ENCODE measurements at regions not wholly inside any gene's neighbourhood (a gene's known extent, or its start where the extent isn't known, plus 50 kb on each side); places are given as distances from the start of the nearest gene placed in this dataset.

DNA sequence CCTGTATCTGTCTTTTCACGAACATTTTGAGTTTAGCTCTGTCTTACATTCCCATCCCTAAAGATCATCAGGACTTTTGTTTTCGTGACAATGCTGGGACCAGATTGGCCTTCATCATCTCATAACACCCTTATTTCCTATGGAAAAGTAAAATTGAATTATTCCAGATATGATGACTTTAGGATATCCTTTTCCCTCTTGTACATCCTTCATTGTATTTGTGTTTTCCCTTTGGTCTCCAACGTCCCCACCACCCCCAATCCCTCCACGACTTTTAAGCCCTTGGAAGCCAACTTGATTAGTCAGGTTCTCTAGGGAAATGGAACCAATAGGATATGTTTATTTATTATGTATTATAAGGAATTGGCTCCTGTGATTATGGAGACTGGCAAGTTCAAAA is 167.6 kb downstream of the ARL4A start:
- TF ChIP-seq, protein P1, sequence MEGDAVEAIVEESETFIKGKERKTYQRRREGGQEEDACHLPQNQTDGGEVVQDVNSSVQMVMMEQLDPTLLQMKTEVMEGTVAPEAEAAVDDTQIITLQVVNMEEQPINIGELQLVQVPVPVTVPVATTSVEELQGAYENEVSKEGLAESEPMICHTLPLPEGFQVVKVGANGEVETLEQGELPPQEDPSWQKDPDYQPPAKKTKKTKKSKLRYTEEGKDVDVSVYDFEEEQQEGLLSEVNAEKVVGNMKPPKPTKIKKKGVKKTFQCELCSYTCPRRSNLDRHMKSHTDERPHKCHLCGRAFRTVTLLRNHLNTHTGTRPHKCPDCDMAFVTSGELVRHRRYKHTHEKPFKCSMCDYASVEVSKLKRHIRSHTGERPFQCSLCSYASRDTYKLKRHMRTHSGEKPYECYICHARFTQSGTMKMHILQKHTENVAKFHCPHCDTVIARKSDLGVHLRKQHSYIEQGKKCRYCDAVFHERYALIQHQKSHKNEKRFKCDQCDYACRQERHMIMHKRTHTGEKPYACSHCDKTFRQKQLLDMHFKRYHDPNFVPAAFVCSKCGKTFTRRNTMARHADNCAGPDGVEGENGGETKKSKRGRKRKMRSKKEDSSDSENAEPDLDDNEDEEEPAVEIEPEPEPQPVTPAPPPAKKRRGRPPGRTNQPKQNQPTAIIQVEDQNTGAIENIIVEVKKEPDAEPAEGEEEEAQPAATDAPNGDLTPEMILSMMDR (IDR thresholded peaks at IDR 0.05): no peak
- TF ChIP-seq POLR2A (IDR thresholded peaks at IDR 0.05): no peak
